Adrenal gland (tissue), 9 donors: ENCODE measurements at regions not wholly inside any gene's neighbourhood (a gene's known extent, or its start where the extent isn't known, plus 50 kb on each side); places are given as distances from the start of the nearest gene placed in this dataset.
"Not testable (repeated sequence)": the region's sequence is repeated elsewhere in the genome, so short reads cannot be mapped to it uniquely, and the experiment has no call there.

Experiments used
- DNase-seq, 7 donors: peaks; one replicate each; pipeline ENCODE4 v3.0.0-alpha.2; 2019 to 2020
- H3K27ac ChIP-seq, 5 donors: fragments of 200-600 bp; sonication (generic) in 4 of 5; 1 replicate in 3 of 5; 2 replicates in 2 of 5; pipeline versions ENCODE4 v1.5.1 to v1.8.0; 2016 to 2020; ENCODE audit warnings: mild to moderate bottlenecking in 1 of 5
- H3K27me3 ChIP-seq: fragments of 200-600 bp; 2 replicates; pipeline ENCODE4 v1.8.0; 2021
- H3K36me3 ChIP-seq, 2 donors: fragments of 200-600 bp; replicated peaks in 1 of 2; 1 replicate in 1 of 2; 2 replicates in 1 of 2; pipeline versions ENCODE4 v1.5.1 to v1.8.0; 2018 to 2022
- H3K4me1 ChIP-seq, 2 donors: fragments of 200-600 bp; replicated peaks in 1 of 2; 1 replicate in 1 of 2; 2 replicates in 1 of 2; pipeline versions ENCODE4 v1.5.1 to v1.8.0; 2018 to 2021
- H3K4me3 ChIP-seq, 4 donors: fragments of 200-600 bp; sonication (generic) in 3 of 4; one replicate each; pipeline ENCODE4 v1.5.1; 2016 to 2018
- H3K9me3 ChIP-seq, 3 donors: fragments of 200-600 bp; sonication (generic) in 1 of 3; replicated peaks in 1 of 3; 1 replicate in 2 of 3; 2 replicates in 1 of 3; pipeline versions ENCODE4 v1.5.1 to v1.8.0; 2016 to 2021
- CTCF ChIP-seq, 6 experiments: fragments of 450-650 bp in 4 of 6; fragments of 200-600 bp in 2 of 6; sonication (generic) in 1 of 6; IDR thresholded peaks; 1 replicate in 5 of 6; 2 replicates in 1 of 6; pipeline versions ENCODE4 v1.5.1 to v1.8.0; 2016 to 2021; ENCODE audit warnings: antibody characterized with exemption in 6 of 6, mild to moderate bottlenecking in 2 of 6, moderate library complexity in 1 of 6
- POLR2A ChIP-seq, 2 donors: fragments of 450-650 bp; IDR thresholded peaks; one replicate each; pipeline ENCODE4 v1.6.1; 2017; ENCODE audit warnings: antibody characterized with exemption in 2 of 2, mild to moderate bottlenecking in 2 of 2, moderate library complexity in 1 of 2
- WGBS, 4 donors: extraction: QIAGEN DNeasy Blood & Tissue Kit in 2 of 4; methylation state at CpG; one replicate each; pipeline versions ENCODE4 v1.1.5 to v1.1.7; 2013 to 2017; 5-methylcytosine and 5-hydroxymethylcytosine counted together
- intact Hi-C, 2 donors: fragments of 100-400 bp; cut with DNase I; formaldehyde crosslinking; loops; one replicate each; pipeline versions ENCODE4 v1.14.1 to v1.15.0; 2022 to 2023
- small RNA-seq, 2 donors: library from RNA; depleted of rRNA; stranded (forward); fragments of <200 nt; gene quantifications; one replicate each; pipeline ENCODE3, GENCODE V24; 2016
- donor health status: healthy with polysubstance abuse.
- donor health status: Bipolar disorder and iron deficiency.
- donor health status: DM: yes; HTN: yes; CAD: no.
- donor health status: DM: no; HTN: no; CAD: no.
- donor health status: DM: no; HTN: no; CAD: no.

GRCh38 chr18:14221689-14222088 is 89.5 kb upstream of the ZNF519 start:
- intact Hi-C loops: no loop called here
- TF ChIP-seq POLR2A (IDR thresholded peaks at IDR 0.05): no peak
- Histone ChIP-seq H3K36me3 (no peaks in the 10 kb centered on the region), H3K4me3 (no peak overlapping the region), H3K4me1 (no peaks in the 10 kb centered on the region), H3K27ac (no peak overlapping the region), H3K27me3 (no peaks in the 10 kb centered on the region), H3K9me3 (no peaks in the 10 kb centered on the region)
- whole genome bisulfite sequencing, 4 donors: 90 to 94% (median 92%) methylated on average over 14 of the region's 14 CpGs
- DNase-seq: no peak

- intact Hi-C loops, DNase-seq, H3K4me3 ChIP-seq: not testable (repeated sequence)
Observed at GRCh38 chr18:14215952-14216351, 83.7 kb upstream of the ZNF519 start.

GRCh38 chr18:14203424-14203823 is 71.2 kb upstream of the ZNF519 start:
- H3K36me3 ChIP-seq, intact Hi-C loops, H3K27me3 ChIP-seq, H3K4me1 ChIP-seq, H3K9me3 ChIP-seq, DNase-seq, H3K27ac ChIP-seq, H3K4me3 ChIP-seq: not testable (repeated sequence)
- 73 to 93% (median 84%) methylated on average over 2 of the region's 2 CpGs for WGBS, 4 donors

More at GRCh38 chr18:14215952-14216351, 83.7 kb upstream of the ZNF519 start:
- not testable (repeated sequence) for H3K9me3 ChIP-seq, H3K27ac ChIP-seq, H3K27me3 ChIP-seq, H3K36me3 ChIP-seq, H3K4me1 ChIP-seq

- H3K9me3 ChIP-seq, H3K36me3 ChIP-seq, H3K4me3 ChIP-seq, H3K27ac ChIP-seq, intact Hi-C loops, DNase-seq, H3K27me3 ChIP-seq, H3K4me1 ChIP-seq: not testable (repeated sequence)
- WGBS, 4 donors: 80 to 89% (median 85%) methylated on average over 3 of the region's 3 CpGs
Observed at GRCh38 chr18:14190776-14191442, 58.7 kb upstream of the ZNF519 start.

- Histone ChIP-seq H3K36me3 (no peaks in the 10 kb centered on the region), H3K9me3 (no peaks in the 10 kb centered on the region), H3K4me3 (no peak overlapping the region), H3K27me3 (no peaks in the 10 kb centered on the region), H3K4me1 (no peaks in the 10 kb centered on the region), H3K27ac (no peak overlapping the region)
- 18 to 33% (median 25%) methylated on average over 1 of the region's 1 CpG for WGBS, 4 donors
- TF ChIP-seq POLR2A (IDR thresholded peaks at IDR 0.05) (no peak), CTCF (IDR thresholded peaks at IDR 0.05) (no peak)
- intact Hi-C loops: no loop called here
- DNase-seq: no peak
Observed at GRCh38 chr18:14189858-14190257, 57.6 kb upstream of the ZNF519 start.

- H3K4me3 ChIP-seq, H3K27ac ChIP-seq, H3K4me1 ChIP-seq, intact Hi-C loops, H3K27me3 ChIP-seq, H3K9me3 ChIP-seq, H3K36me3 ChIP-seq, DNase-seq: not testable (repeated sequence)
- 75 to 83% (median 80%) methylated on average over 4 of the region's 4 CpGs for WGBS, 4 donors
Observed at GRCh38 chr18:14188751-14189406, 56.6 kb upstream of the ZNF519 start.

Small RNA genes in the stretch of these regions (small RNA-seq; reads per million reads assigned to genes)
- 0 reads per million in 2 donors for gene RNU6-316P
